ENCODE measurements at regions not wholly inside any gene's neighbourhood (a gene's known extent, or its start where the extent isn't known, plus 50 kb on each side); places are given as distances from the start of the nearest gene placed in this dataset.

DNA sequence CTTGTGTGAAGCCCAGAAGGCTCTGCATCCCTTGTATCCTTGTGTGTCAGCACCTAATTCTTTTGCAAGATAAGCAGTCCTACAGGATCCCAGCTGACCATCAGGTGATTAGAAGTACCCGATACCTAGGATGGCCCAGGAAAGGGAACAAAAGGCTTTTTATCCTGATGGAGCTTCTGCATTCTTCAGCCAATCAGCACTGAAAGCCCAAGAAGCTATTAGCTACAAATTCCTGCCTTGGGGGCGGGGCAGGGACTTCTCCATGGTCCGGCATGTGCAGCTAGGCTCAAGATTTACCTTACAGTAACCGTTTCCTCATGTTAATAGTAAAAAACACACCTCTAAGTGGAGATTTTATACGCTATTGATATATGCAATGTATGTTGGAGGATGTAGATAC is 264.6 kb upstream of the THUMPD2 start:
- Histone ChIP-seq H3K4me1 (ENCODE audit: control insufficient read depth, insufficient read depth, low read length) (no peaks in the 10 kb centered on the region), H3K4me3 (ENCODE audit: low read length in 2 of 2) (no peak overlapping the region), H3K27ac (ENCODE audit: low read length) (no peak overlapping the region), H3K36me3 (ENCODE audit: control insufficient read depth in 2 of 2, insufficient read depth in 2 of 2, low read length in 2 of 2) (no peaks in the 10 kb centered on the region), H3K9me3 (ENCODE audit: control insufficient read depth in 2 of 2, low read length in 2 of 2) (no peaks in the 10 kb centered on the region), H3K27me3 (ENCODE audit: control insufficient read depth in 1 of 2, insufficient read depth in 2 of 2, low read length in 2 of 2) (no peaks in the 10 kb centered on the region), H3K9ac (ENCODE audit: low read length in 2 of 2) (no peak overlapping the region)

DNA sequence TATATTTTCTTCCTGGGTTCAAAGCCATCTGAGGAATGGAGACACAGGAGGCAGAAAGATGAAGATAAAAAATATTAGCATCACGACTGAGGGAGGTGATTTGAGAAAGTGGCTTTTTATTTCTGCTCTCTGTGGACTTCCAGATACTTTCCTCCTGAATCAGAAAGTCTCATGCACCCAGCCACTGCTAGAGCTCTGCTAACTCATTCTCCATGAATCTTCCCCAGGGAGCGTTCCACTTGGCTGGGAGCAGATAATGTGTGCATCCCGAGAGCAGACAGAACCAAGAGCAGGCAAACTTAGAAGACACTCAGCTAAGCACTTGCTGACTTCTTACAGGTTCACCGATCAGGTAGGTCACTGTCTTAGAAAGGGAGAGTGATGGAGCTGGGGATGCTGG is 264.1 kb upstream of the THUMPD2 start:
- Histone ChIP-seq H3K9ac (ENCODE audit: low read length in 2 of 2) (no peak overlapping the region), H3K36me3 (ENCODE audit: control insufficient read depth in 2 of 2, insufficient read depth in 2 of 2, low read length in 2 of 2) (no peaks in the 10 kb centered on the region), H3K4me1 (ENCODE audit: control insufficient read depth, insufficient read depth, low read length) (no peaks in the 10 kb centered on the region), H3K27ac (ENCODE audit: low read length) (no peak overlapping the region), H3K9me3 (ENCODE audit: control insufficient read depth in 2 of 2, low read length in 2 of 2) (no peaks in the 10 kb centered on the region), H3K27me3 (ENCODE audit: control insufficient read depth in 1 of 2, insufficient read depth in 2 of 2, low read length in 2 of 2) (no peaks in the 10 kb centered on the region), H3K4me3 (ENCODE audit: low read length in 2 of 2) (no peak overlapping the region)

- H3K36me3 ChIP-seq (ENCODE audit: control insufficient read depth in 2 of 2, insufficient read depth in 2 of 2, low read length in 2 of 2) = no peaks in the 10 kb centered on the region
- H3K9me3 ChIP-seq (ENCODE audit: control insufficient read depth in 2 of 2, low read length in 2 of 2) = no peaks in the 10 kb centered on the region
- H3K9ac ChIP-seq (ENCODE audit: low read length in 2 of 2) = no peak overlapping the region
- no peak overlapping the region for H3K27ac ChIP-seq (ENCODE audit: low read length)
- H3K27me3 ChIP-seq (ENCODE audit: control insufficient read depth in 1 of 2, insufficient read depth in 2 of 2, low read length in 2 of 2) = no peaks in the 10 kb centered on the region
- no peaks in the 10 kb centered on the region for H3K4me1 ChIP-seq (ENCODE audit: control insufficient read depth, insufficient read depth, low read length)
- no peak overlapping the region for H3K4me3 ChIP-seq (ENCODE audit: low read length in 2 of 2)
Observed at GRCh38 chr2:40041422-40042382, 262.6 kb upstream of the THUMPD2 start.

DNA sequence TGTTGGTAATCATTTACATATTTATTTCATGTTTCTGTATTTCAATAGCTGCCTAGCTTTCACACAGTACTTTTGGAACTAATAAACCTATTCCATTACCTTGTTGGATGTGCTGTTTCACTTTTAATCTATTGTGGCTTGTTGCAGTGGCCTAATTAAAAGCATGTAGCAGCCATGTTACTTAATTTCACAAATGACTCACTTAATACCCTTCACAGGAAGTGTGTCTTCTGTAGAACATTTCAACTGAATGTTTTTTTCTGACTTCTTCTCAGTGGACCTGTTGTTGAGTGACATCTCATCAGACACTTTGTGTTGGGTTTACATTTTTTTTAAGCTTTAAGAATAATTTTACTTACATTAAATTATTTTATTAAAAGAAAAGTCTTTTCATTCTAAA is 260.5 kb upstream of the THUMPD2 start:
- Histone ChIP-seq H3K27ac (ENCODE audit: low read length) (no peak overlapping the region), H3K9ac (ENCODE audit: low read length in 2 of 2) (no peak overlapping the region), H3K4me1 (ENCODE audit: control insufficient read depth, insufficient read depth, low read length) (no peaks in the 10 kb centered on the region), H3K27me3 (ENCODE audit: control insufficient read depth in 1 of 2, insufficient read depth in 2 of 2, low read length in 2 of 2) (no peaks in the 10 kb centered on the region), H3K9me3 (ENCODE audit: control insufficient read depth in 2 of 2, low read length in 2 of 2) (peaks cover 1 to 2% of the 10 kb centered on the region in 2 donors), H3K36me3 (ENCODE audit: control insufficient read depth in 2 of 2, insufficient read depth in 2 of 2, low read length in 2 of 2) (no peaks in the 10 kb centered on the region), H3K4me3 (ENCODE audit: low read length in 2 of 2) (no peak overlapping the region)

DNA sequence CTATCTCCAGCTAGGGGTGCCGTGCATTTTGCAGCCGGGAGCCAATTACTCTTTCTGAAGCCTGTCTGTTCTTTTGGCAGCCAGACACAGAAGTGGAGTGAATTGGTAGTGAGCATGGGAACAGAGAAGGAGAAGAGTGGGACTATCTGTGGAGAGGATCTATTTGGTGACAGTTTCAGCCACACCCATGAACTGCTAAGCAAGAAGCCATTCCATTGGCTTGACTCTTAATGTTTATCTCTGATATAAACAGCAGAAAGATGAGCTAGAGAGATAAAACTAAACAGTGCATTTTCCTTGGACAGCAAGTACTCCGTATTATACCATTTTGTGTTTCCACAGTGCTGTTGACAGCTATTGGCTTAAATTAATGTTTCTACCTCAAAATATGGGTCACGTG is 259.6 kb upstream of the THUMPD2 start:
- Histone ChIP-seq H3K27me3 (ENCODE audit: control insufficient read depth in 1 of 2, insufficient read depth in 2 of 2, low read length in 2 of 2) (no peaks in the 10 kb centered on the region), H3K4me3 (ENCODE audit: low read length in 2 of 2) (no peak overlapping the region), H3K27ac (ENCODE audit: low read length) (no peak overlapping the region), H3K36me3 (ENCODE audit: control insufficient read depth in 2 of 2, insufficient read depth in 2 of 2, low read length in 2 of 2) (no peaks in the 10 kb centered on the region), H3K9me3 (ENCODE audit: control insufficient read depth in 2 of 2, low read length in 2 of 2) (peaks cover 3 to 5% of the 10 kb centered on the region in 2 donors), H3K9ac (ENCODE audit: low read length in 2 of 2) (no peak overlapping the region), H3K4me1 (ENCODE audit: control insufficient read depth, insufficient read depth, low read length) (no peaks in the 10 kb centered on the region)

GRCh38 chr2:40037303-40037702 is 258.2 kb upstream of the THUMPD2 start:
- Histone ChIP-seq H3K36me3 (ENCODE audit: control insufficient read depth in 2 of 2, insufficient read depth in 2 of 2, low read length in 2 of 2) (no peaks in the 10 kb centered on the region), H3K9ac (ENCODE audit: low read length in 2 of 2) (no peak overlapping the region), H3K4me3 (ENCODE audit: low read length in 2 of 2) (no peak overlapping the region), H3K27me3 (ENCODE audit: control insufficient read depth in 1 of 2, insufficient read depth in 2 of 2, low read length in 2 of 2) (no peaks in the 10 kb centered on the region), H3K9me3 (ENCODE audit: control insufficient read depth in 2 of 2, low read length in 2 of 2) (peaks cover 3 to 5% of the 10 kb centered on the region in 2 donors), H3K27ac (ENCODE audit: low read length) (no peak overlapping the region), H3K4me1 (ENCODE audit: control insufficient read depth, insufficient read depth, low read length) (no peaks in the 10 kb centered on the region)

- Histone ChIP-seq H3K36me3 (ENCODE audit: control insufficient read depth in 2 of 2, insufficient read depth in 2 of 2, low read length in 2 of 2) (no peaks in the 10 kb centered on the region), H3K9ac (ENCODE audit: low read length in 2 of 2) (no peak overlapping the region), H3K4me3 (ENCODE audit: low read length in 2 of 2) (no peak overlapping the region), H3K4me1 (ENCODE audit: control insufficient read depth, insufficient read depth, low read length) (no peaks in the 10 kb centered on the region), H3K27ac (ENCODE audit: low read length) (no peak overlapping the region), H3K27me3 (ENCODE audit: control insufficient read depth in 1 of 2, insufficient read depth in 2 of 2, low read length in 2 of 2) (no peaks in the 10 kb centered on the region), H3K9me3 (ENCODE audit: control insufficient read depth in 2 of 2, low read length in 2 of 2) (peaks cover 3 to 5% of the 10 kb centered on the region in 2 donors)
Observed at GRCh38 chr2:40036241-40036640, 257.2 kb upstream of the THUMPD2 start.

DNA sequence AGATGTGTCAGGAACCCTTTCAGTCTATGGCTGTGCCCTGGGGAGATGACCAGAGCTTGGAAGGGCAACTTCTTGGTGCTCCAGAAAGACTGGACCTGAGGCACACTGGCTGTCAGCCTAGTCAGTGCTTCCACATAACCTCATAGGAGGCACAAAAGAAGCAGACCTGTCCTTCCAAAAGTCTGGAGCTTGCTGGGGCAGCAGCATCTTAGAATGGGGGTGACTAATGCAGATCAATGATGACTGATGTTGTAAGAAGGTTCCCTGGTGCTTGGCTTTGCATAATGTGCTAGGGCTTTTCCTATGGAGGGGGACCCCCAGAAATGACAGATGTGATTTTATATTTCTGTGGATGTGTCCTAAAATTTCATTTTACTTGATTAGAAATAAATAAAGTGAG is 255.7 kb upstream of the THUMPD2 start:
- no peaks in the 10 kb centered on the region for H3K4me1 ChIP-seq (ENCODE audit: control insufficient read depth, insufficient read depth, low read length)
- no peaks in the 10 kb centered on the region for H3K36me3 ChIP-seq (ENCODE audit: control insufficient read depth in 2 of 2, insufficient read depth in 2 of 2, low read length in 2 of 2)
- H3K27me3 ChIP-seq (ENCODE audit: control insufficient read depth in 1 of 2, insufficient read depth in 2 of 2, low read length in 2 of 2) = no peaks in the 10 kb centered on the region
- H3K4me3 ChIP-seq (ENCODE audit: low read length in 2 of 2) = no peak overlapping the region
- peaks cover 3 to 5% of the 10 kb centered on the region in 2 donors for H3K9me3 ChIP-seq (ENCODE audit: control insufficient read depth in 2 of 2, low read length in 2 of 2)
- no peak overlapping the region for H3K9ac ChIP-seq (ENCODE audit: low read length in 2 of 2)
- H3K27ac ChIP-seq (ENCODE audit: low read length) = no peak overlapping the region

DNA sequence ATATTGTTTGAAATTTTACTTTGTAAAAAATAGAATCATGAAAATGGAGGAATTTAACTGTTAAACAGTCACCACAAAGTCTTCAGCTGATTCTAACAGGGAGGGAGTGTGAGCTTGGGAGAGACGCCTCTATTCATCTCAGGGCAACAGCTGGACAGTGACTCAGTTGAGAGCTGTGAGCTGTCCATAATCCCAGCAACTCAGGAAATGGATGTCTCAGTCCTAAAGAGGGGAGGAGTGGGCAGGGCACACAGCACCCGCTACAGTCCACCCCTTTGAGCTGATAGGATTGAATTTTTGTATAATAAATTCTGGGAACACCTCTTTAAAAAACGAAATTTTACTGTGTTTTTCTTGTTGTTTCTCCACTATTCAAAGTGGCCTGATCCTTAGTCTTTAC is 255.1 kb upstream of the THUMPD2 start:
- Histone ChIP-seq H3K27me3 (ENCODE audit: control insufficient read depth in 1 of 2, insufficient read depth in 2 of 2, low read length in 2 of 2) (no peaks in the 10 kb centered on the region), H3K27ac (ENCODE audit: low read length) (no peak overlapping the region), H3K4me1 (ENCODE audit: control insufficient read depth, insufficient read depth, low read length) (no peaks in the 10 kb centered on the region), H3K36me3 (ENCODE audit: control insufficient read depth in 2 of 2, insufficient read depth in 2 of 2, low read length in 2 of 2) (no peaks in the 10 kb centered on the region), H3K4me3 (ENCODE audit: low read length in 2 of 2) (no peak overlapping the region), H3K9me3 (ENCODE audit: control insufficient read depth in 2 of 2, low read length in 2 of 2) (peaks cover 3 to 5% of the 10 kb centered on the region in 2 donors), H3K9ac (ENCODE audit: low read length in 2 of 2) (no peak overlapping the region)

DNA sequence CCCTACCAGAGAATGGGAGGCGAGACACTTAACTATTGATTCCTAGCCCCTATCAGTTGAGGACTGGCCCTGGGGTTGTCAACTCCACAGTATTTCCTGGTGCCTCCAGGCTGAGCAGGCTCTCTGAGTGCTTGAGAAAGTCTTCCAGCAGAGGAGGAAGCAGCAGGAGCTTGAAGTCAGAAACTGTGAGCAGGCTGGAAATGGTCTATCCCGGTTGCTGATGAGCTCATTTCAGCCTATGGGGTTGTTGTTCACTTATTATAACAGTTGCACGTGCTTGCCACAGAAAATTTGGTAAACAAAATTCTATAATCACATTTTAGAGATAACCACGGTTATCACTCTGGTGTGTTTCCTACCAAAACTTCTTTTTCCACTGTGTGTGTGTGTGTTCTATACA is 254.7 kb upstream of the THUMPD2 start:
- H3K9ac ChIP-seq (ENCODE audit: low read length in 2 of 2) = no peak overlapping the region

DNA sequence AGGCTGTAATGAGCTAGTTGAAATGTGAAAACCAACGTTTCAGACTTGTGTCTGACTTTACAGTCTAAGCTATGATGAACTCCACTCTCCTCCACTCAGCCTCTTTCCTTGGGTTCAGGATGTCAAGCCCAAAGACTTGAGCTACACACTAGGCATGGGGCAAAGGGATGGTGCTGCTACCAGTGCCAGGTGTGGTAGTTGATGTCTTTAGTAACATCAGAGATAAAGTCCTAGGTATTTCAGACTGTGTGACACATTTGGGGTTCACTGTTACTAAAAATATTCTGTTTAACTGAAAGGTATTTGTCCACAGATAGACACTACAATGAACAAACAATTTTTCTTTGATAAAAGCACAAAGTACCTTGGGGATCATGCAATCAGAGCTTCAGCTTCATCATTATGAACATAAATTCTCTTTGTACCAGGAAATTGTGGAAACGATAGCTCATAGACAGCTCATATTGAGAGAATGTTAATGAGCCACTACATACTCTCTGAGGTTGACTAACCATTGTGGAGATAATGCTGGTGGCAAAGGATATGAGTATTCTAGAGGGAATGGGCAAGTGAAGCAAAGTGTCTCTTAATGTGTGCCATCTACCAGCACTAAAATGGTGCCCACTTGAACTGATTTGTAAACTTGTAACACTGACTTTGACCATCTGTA is 253.7 kb upstream of the THUMPD2 start:
- Histone ChIP-seq H3K9me3 (ENCODE audit: control insufficient read depth in 2 of 2, low read length in 2 of 2) (peaks cover 3 to 5% of the 10 kb centered on the region in 2 donors), H3K27ac (ENCODE audit: low read length) (no peak overlapping the region), H3K27me3 (ENCODE audit: control insufficient read depth in 1 of 2, insufficient read depth in 2 of 2, low read length in 2 of 2) (no peaks in the 10 kb centered on the region), H3K9ac (ENCODE audit: low read length in 2 of 2) (no peak overlapping the region), H3K36me3 (ENCODE audit: control insufficient read depth in 2 of 2, insufficient read depth in 2 of 2, low read length in 2 of 2) (no peaks in the 10 kb centered on the region), H3K4me1 (ENCODE audit: control insufficient read depth, insufficient read depth, low read length) (no peaks in the 10 kb centered on the region), H3K4me3 (ENCODE audit: low read length in 2 of 2) (no peak overlapping the region)

More for the DNA sequence above, 254.7 kb upstream of the THUMPD2 start:
- Histone ChIP-seq H3K4me3 (ENCODE audit: low read length in 2 of 2) (no peak overlapping the region), H3K27me3 (ENCODE audit: control insufficient read depth in 1 of 2, insufficient read depth in 2 of 2, low read length in 2 of 2) (no peaks in the 10 kb centered on the region), H3K27ac (ENCODE audit: low read length) (no peak overlapping the region), H3K36me3 (ENCODE audit: control insufficient read depth in 2 of 2, insufficient read depth in 2 of 2, low read length in 2 of 2) (no peaks in the 10 kb centered on the region), H3K4me1 (ENCODE audit: control insufficient read depth, insufficient read depth, low read length) (no peaks in the 10 kb centered on the region), H3K9me3 (ENCODE audit: control insufficient read depth in 2 of 2, low read length in 2 of 2) (peaks cover 3 to 5% of the 10 kb centered on the region in 2 donors)
